BLaER1 (cell line): ENCODE measurements at regions not wholly inside any gene's neighbourhood (a gene's known extent, or its start where the extent isn't known, plus 50 kb on each side); places are given as distances from the start of the nearest gene placed in this dataset.

Source experiments
- H3K27ac ChIP-seq: shearing (Covaris generic); formaldehyde crosslinking; 2 replicates; pipeline ENCODE4 v1.8.1; 2022
- H3K27me3 ChIP-seq: shearing (Covaris generic); formaldehyde crosslinking; 2 replicates; pipeline ENCODE4 v1.8.1; 2022
- H3K36me3 ChIP-seq: shearing (Covaris generic); formaldehyde crosslinking; 2 replicates; pipeline ENCODE4 v1.8.1; 2022
- H3K4me1 ChIP-seq: shearing (Covaris generic); formaldehyde crosslinking; 2 replicates; pipeline ENCODE4 v1.8.1; 2022
- H3K4me2 ChIP-seq: shearing (Covaris generic); formaldehyde crosslinking; 2 replicates; pipeline ENCODE4 v1.8.1; 2022
- H3K4me3 ChIP-seq: shearing (Covaris generic); formaldehyde crosslinking; 2 replicates; pipeline ENCODE4 v1.8.1; 2022
- H3K9ac ChIP-seq: shearing (Covaris generic); formaldehyde crosslinking; 2 replicates; pipeline ENCODE4 v1.8.1; 2022
- H3K9me3 ChIP-seq: shearing (Covaris generic); formaldehyde crosslinking; 2 replicates; pipeline ENCODE4 v1.8.1; 2022
- H4K20me1 ChIP-seq: shearing (Covaris generic); formaldehyde crosslinking; 2 replicates; pipeline ENCODE4 v1.8.1; 2022
- Cebpa-rat ChIP-seq: shearing (Covaris generic); IDR thresholded peaks from 2 replicates; pipeline ENCODE4 v1.8.1; 2022

DNA sequence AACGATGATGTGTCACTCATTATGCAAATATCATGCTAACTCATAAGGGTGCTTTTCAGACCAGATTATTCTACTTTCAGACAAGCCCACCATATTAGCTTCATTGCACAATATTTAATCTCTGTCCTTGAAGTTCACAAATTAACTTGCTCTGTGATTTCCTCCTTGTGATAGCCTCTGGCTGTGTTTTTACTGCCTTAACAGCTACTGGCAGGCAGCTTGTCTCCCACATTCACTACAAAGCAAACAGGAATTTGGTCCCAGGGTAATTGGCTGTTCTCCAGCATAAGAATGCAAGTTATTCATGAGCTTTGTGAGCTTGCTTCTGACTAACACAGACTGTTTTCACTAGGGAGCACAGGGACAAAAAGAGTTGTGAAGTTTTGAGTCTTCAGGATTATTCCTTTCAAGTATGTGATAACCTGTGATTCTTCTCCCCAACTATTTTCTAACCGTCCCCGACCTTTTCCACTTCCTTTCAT lies 87.9 kb upstream of the HMCN1 start:
- Histone ChIP-seq H3K4me2 (no peak overlapping the region), H3K27me3 (no peaks in the 10 kb centered on the region), H4K20me1 (no peaks in the 10 kb centered on the region), H3K27ac (no peak overlapping the region), H3K36me3 (no peaks in the 10 kb centered on the region), H3K4me3 (no peak overlapping the region), H3K9me3 (peaks cover 28% of the 10 kb centered on the region), H3K9ac (no peak overlapping the region), H3K4me1 (no peaks in the 10 kb centered on the region)
- no peak for TF ChIP-seq Cebpa-rat

DNA sequence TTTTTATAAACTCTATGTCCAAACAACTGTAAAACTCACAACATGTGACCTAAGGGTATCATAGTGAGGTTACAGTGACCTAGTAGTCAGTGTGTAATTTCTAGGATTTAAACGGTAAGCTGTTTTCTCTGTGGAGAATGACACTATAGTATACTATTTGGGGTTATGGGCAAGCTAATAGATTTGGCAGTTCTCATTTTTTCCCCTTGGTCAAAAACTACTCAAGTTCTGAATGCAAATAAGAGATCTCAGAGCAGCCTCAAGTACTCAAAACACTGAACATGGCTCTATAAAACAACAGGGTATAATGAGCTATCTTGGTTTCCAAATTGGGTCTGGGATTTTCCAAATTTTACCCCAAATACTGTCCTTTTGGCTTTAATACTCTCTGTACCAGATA lies 88.5 kb upstream of the HMCN1 start:
- no peak overlapping the region for H3K4me2 ChIP-seq
- H4K20me1 ChIP-seq = no peaks in the 10 kb centered on the region
- H3K27ac ChIP-seq = no peak overlapping the region
- no peaks in the 10 kb centered on the region for H3K36me3 ChIP-seq
- H3K9me3 ChIP-seq = peaks cover 28% of the 10 kb centered on the region
- H3K27me3 ChIP-seq = no peaks in the 10 kb centered on the region
- no peak for TF ChIP-seq Cebpa-rat
- no peak overlapping the region for H3K9ac ChIP-seq
- no peaks in the 10 kb centered on the region for H3K4me1 ChIP-seq
- H3K4me3 ChIP-seq = no peak overlapping the region

DNA sequence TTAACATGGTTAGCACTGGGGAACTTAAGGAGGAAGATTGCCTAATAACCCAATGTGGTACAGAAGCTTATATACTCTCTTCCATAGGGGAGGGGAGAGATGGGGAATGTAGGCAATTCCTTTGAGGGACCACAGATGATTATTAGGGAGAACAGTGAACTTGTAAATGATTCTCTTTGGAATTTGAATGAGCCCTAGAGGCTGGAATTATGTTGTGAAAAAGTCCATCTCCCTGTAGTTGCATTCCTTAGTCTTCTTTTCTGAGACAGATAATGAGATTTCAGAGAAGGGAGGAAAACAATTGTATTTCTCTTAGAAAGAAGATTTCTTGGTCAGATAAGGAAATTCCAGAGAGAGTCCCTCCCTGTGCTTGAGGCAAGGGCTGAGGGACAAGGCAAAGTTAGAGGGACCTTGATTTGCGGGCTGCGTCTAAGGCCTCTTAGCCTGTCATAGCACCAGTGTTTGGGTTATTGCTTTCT lies 89.0 kb upstream of the HMCN1 start:
- Histone ChIP-seq H3K27ac (no peak overlapping the region), H3K4me2 (no peak overlapping the region), H3K9me3 (peaks cover 28% of the 10 kb centered on the region), H4K20me1 (no peaks in the 10 kb centered on the region), H3K4me1 (no peaks in the 10 kb centered on the region), H3K4me3 (no peak overlapping the region), H3K27me3 (no peaks in the 10 kb centered on the region), H3K36me3 (no peaks in the 10 kb centered on the region), H3K9ac (no peak overlapping the region)
- TF ChIP-seq Cebpa-rat = no peak

- no peaks in the 10 kb centered on the region for H4K20me1 ChIP-seq
- no peak overlapping the region for H3K9ac ChIP-seq
- no peaks in the 10 kb centered on the region for H3K4me1 ChIP-seq
- no peak for TF ChIP-seq Cebpa-rat
- H3K9me3 ChIP-seq = peaks cover 27% of the 10 kb centered on the region
- no peaks in the 10 kb centered on the region for H3K27me3 ChIP-seq
- H3K36me3 ChIP-seq = no peaks in the 10 kb centered on the region
- H3K4me3 ChIP-seq = no peak overlapping the region
- no peak overlapping the region for H3K4me2 ChIP-seq
- no peak overlapping the region for H3K27ac ChIP-seq
These were observed 89.7 kb upstream of the HMCN1 start for GRCh38 chr1:185644531-185644930.

DNA sequence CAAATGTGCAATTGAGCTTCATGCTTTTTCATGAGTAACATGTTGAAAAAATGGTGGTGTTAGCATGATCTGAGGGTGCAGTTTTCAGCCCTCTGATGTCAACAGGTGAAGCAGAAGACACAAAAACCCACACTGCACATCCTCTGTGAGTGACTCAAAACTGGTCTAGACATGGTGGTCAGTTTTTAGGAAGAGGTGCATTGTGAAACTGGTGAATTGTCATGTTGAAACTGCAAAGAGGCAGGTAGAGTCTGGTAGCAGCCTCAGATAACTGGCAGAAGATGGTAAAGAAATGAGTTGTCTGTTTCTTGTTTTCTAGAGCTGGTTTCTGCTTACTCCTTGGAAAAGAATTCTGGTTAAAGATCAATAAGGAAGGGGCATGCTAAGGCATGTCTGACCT lies 97.3 kb upstream of the HMCN1 start:
- Histone ChIP-seq H3K27ac (no peak overlapping the region), H3K9ac (no peak overlapping the region), H3K27me3 (no peaks in the 10 kb centered on the region), H3K36me3 (no peaks in the 10 kb centered on the region), H3K4me2 (no peak overlapping the region), H3K4me3 (no peak overlapping the region), H3K4me1 (no peaks in the 10 kb centered on the region), H3K9me3 (peaks cover 5% of the 10 kb centered on the region; the same call in 1 of the 2 replicates), H4K20me1 (no peaks in the 10 kb centered on the region)
- TF ChIP-seq Cebpa-rat = no peak

- no peak overlapping the region for H3K9ac ChIP-seq
- H3K27me3 ChIP-seq = no peaks in the 10 kb centered on the region
- no peaks in the 10 kb centered on the region for H4K20me1 ChIP-seq
- H3K4me2 ChIP-seq = no peak overlapping the region
- no peak overlapping the region for H3K27ac ChIP-seq
- peaks cover 5% of the 10 kb centered on the region; the same call in 1 of the 2 replicates for H3K9me3 ChIP-seq
- H3K4me1 ChIP-seq = no peaks in the 10 kb centered on the region
- H3K36me3 ChIP-seq = no peaks in the 10 kb centered on the region
- no peak for TF ChIP-seq Cebpa-rat
- no peak overlapping the region for H3K4me3 ChIP-seq
These were observed 99.5 kb upstream of the HMCN1 start for GRCh38 chr1:185634704-185635103.

GRCh38 chr1:185632659-185633423 lies 101.3 kb upstream of the HMCN1 start:
- Histone ChIP-seq H3K27me3 (no peaks in the 10 kb centered on the region), H3K4me3 (no peak overlapping the region), H3K4me2 (no peak overlapping the region), H3K9me3 (peaks cover 5% of the 10 kb centered on the region; the same call in 1 of the 2 replicates), H4K20me1 (no peaks in the 10 kb centered on the region), H3K9ac (no peak overlapping the region), H3K4me1 (no peaks in the 10 kb centered on the region), H3K27ac (no peak overlapping the region), H3K36me3 (no peaks in the 10 kb centered on the region)
- TF ChIP-seq Cebpa-rat = no peak

GRCh38 chr1:185631843-185632242 lies 102.3 kb upstream of the HMCN1 start:
- no peak overlapping the region for H3K27ac ChIP-seq
- no peak overlapping the region for H3K4me2 ChIP-seq
- TF ChIP-seq Cebpa-rat = no peak

GRCh38 chr1:185627761-185628501 lies 106.3 kb upstream of the HMCN1 start:
- Histone ChIP-seq H3K27me3 (no peaks in the 10 kb centered on the region), H3K27ac (no peak overlapping the region), H3K36me3 (no peaks in the 10 kb centered on the region), H4K20me1 (no peaks in the 10 kb centered on the region), H3K9ac (no peak overlapping the region), H3K4me3 (no peak overlapping the region), H3K9me3 (no peaks in the 10 kb centered on the region), H3K4me2 (no peak overlapping the region), H3K4me1 (no peaks in the 10 kb centered on the region)
- no peak for TF ChIP-seq Cebpa-rat

More at GRCh38 chr1:185631843-185632242, 102.3 kb upstream of the HMCN1 start:
- Histone ChIP-seq H3K4me1 (no peaks in the 10 kb centered on the region), H3K4me3 (no peak overlapping the region), H4K20me1 (no peaks in the 10 kb centered on the region), H3K36me3 (no peaks in the 10 kb centered on the region), H3K9ac (no peak overlapping the region), H3K27me3 (no peaks in the 10 kb centered on the region), H3K9me3 (peaks cover 5% of the 10 kb centered on the region; the same call in 1 of the 2 replicates)

DNA sequence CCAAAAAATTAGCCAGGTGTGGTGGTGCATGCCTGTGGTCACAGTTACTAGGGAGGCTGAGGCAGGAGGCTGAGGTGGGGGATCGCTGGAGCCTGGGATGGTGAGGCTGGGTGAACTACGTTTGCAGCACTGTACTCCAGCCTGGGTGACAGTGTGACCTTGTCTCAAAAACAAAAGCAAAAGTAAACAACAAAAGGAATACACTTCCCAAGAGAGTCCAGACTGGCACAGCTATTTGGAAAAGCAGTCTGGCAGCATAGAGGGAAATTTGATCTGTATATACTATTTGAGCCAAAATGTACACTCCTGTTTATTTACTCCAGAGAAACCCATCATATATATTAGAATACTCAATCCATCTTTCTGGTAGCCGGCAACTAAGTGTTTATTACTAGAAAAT lies 107.0 kb upstream of the HMCN1 start:
- no peaks in the 10 kb centered on the region for H3K9me3 ChIP-seq
- no peak overlapping the region for H3K4me3 ChIP-seq
- no peak overlapping the region for H3K4me2 ChIP-seq
- no peaks in the 10 kb centered on the region for H4K20me1 ChIP-seq
- no peaks in the 10 kb centered on the region for H3K36me3 ChIP-seq
- H3K4me1 ChIP-seq = no peaks in the 10 kb centered on the region
- H3K27ac ChIP-seq = no peak overlapping the region
- no peak for TF ChIP-seq Cebpa-rat
- no peak overlapping the region for H3K9ac ChIP-seq
- H3K27me3 ChIP-seq = no peaks in the 10 kb centered on the region
